ENCODE measurements at regions not wholly inside any gene's neighbourhood (a gene's known extent, or its start where the extent isn't known, plus 50 kb on each side); places are given as distances from the start of the nearest gene placed in this dataset.

DNA sequence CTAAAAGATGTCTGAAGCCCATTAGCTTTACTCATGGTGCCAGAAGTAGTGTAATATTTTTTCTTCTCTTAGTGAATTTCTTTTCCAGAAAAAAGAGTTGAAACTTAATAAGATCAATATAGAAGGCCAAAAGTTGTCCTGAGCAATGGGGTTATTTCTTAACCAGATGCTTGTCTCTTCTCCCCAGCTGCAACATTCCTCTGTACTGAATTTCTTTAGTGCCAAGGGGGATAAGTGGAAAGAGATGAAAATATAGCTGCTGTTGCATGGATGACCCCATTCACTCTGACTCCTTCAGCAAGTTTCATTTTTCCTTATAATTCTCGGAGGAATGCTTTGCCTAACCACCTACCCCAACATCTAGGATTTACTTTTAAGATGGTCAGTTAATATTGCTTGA lies 675.0 kb downstream of the USP25 start:
- TF ChIP-seq, protein P1, sequence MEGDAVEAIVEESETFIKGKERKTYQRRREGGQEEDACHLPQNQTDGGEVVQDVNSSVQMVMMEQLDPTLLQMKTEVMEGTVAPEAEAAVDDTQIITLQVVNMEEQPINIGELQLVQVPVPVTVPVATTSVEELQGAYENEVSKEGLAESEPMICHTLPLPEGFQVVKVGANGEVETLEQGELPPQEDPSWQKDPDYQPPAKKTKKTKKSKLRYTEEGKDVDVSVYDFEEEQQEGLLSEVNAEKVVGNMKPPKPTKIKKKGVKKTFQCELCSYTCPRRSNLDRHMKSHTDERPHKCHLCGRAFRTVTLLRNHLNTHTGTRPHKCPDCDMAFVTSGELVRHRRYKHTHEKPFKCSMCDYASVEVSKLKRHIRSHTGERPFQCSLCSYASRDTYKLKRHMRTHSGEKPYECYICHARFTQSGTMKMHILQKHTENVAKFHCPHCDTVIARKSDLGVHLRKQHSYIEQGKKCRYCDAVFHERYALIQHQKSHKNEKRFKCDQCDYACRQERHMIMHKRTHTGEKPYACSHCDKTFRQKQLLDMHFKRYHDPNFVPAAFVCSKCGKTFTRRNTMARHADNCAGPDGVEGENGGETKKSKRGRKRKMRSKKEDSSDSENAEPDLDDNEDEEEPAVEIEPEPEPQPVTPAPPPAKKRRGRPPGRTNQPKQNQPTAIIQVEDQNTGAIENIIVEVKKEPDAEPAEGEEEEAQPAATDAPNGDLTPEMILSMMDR (IDR thresholded peaks at IDR 0.05): no peak
- no peak for TF ChIP-seq POLR2A (IDR thresholded peaks at IDR 0.05)
